HepG2 (cell line): ENCODE measurements at regions not wholly inside any gene's neighbourhood (a gene's known extent, or its start where the extent isn't known, plus 50 kb on each side); places are given as distances from the start of the nearest gene placed in this dataset.

Experiments used
- EP300 ChIP-seq, 3 experiments: sonication (generic) in 1 of 3; formaldehyde crosslinking in 1 of 3; IDR thresholded peaks; 2 replicates each; pipeline versions ENCODE4 v1.5.1 to v1.6.1; 2011 to 2020; ENCODE audit warnings: low read depth in 2 of 3, low read length in 2 of 3, borderline replicate concordance in 1 of 3, improper control_type of control experiment in 1 of 3, mild to moderate bottlenecking in 1 of 3, missing genetic modification reagents in 1 of 3, moderate library complexity in 1 of 3
- HNRNPL ChIP-seq: fragments of 200-400 bp; formaldehyde crosslinking; IDR thresholded peaks from 2 replicates; pipeline ENCODE4 v1.6.1; 2017; ENCODE audit warnings: mild to moderate bottlenecking, low read depth, low read length
- POLR2AphosphoS5 ChIP-seq: IDR thresholded peaks from 2 replicates; pipeline ENCODE4 v1.6.1; 2012; ENCODE audit warnings: low read depth, low read length
- RAD21 ChIP-seq: fragments of 450-650 bp; formaldehyde crosslinking; IDR thresholded peaks from 2 replicates; pipeline ENCODE4 v1.5.0; 2020; ENCODE audit warnings: mild to moderate bottlenecking
- RXRA ChIP-seq: sonication (generic); formaldehyde crosslinking; IDR thresholded peaks from 2 replicates; pipeline ENCODE4 v1.5.1; 2020; ENCODE audit warnings: missing genetic modification reagents
- SIN3A ChIP-seq: IDR thresholded peaks from 2 replicates; pipeline ENCODE4 v1.6.1; 2011; ENCODE audit warnings: low read depth, mild to moderate bottlenecking, control low read depth, low read length, borderline replicate concordance
- STAT6 ChIP-seq: sonication (generic); formaldehyde crosslinking; IDR thresholded peaks from 2 replicates; pipeline ENCODE4 v1.4.0; 2020; ENCODE audit warnings: missing genetic modification reagents, mild to moderate bottlenecking, borderline replicate concordance
- ZBTB33 ChIP-seq: sonication (generic); formaldehyde crosslinking; IDR thresholded peaks from 2 replicates; pipeline ENCODE4 v1.4.0; 2020; ENCODE audit warnings: missing genetic modification reagents
- ZNF224 ChIP-seq: sonication (generic); formaldehyde crosslinking; IDR thresholded peaks from 2 replicates; pipeline ENCODE4 v1.5.0; 2020; ENCODE audit warnings: mild to moderate bottlenecking, missing genetic modification reagents

- TF ChIP-seq ZNF224 (CRISPR knock-in tag) (no peak), EP300 (IDR thresholded peaks at IDR 0.05; ENCODE audit: low read depth in 2 of 2, low read length in 2 of 2) (no peak), EP300 (CRISPR knock-in tag; IDR thresholded peaks at IDR 0.05; ENCODE audit: borderline replicate concordance) (no peak), SIN3A (no peak), RAD21 (CRISPR knock-in tag) (no peak), RXRA (no peak), STAT6 (CRISPR knock-in tag) (no peak), HNRNPL (no peak), ZBTB33 (no peak), POLR2AphosphoS5 (no peak)
Measured at GRCh38 chr22:27344546-27344945, 457.0 kb downstream of the MN1 start.
